HepG2 (cell line): ENCODE measurements at regions not wholly inside any gene's neighbourhood (a gene's known extent, or its start where the extent isn't known, plus 50 kb on each side); places are given as distances from the start of the nearest gene placed in this dataset.

Experiments
- KDM5B ChIP-seq: sonication (generic); formaldehyde crosslinking; IDR thresholded peaks from 2 replicates; pipeline ENCODE4 v1.4.0; 2020; ENCODE audit warnings: missing genetic modification reagents, mild to moderate bottlenecking, borderline replicate concordance
- MAZ ChIP-seq, 2 experiments: sonication (generic) in 1 of 2; formaldehyde crosslinking in 1 of 2; IDR thresholded peaks; 2 replicates each; pipeline versions ENCODE4 v1.5.0 to v1.6.1; 2012 to 2020; ENCODE audit warnings: low read depth in 2 of 2, mild to moderate bottlenecking in 2 of 2, borderline replicate concordance in 1 of 2, improper control_type of control experiment in 1 of 2, low read length in 1 of 2, missing genetic modification reagents in 1 of 2, moderate library complexity in 1 of 2
- NFYB ChIP-seq: sonication (generic); formaldehyde crosslinking; IDR thresholded peaks from 2 replicates; pipeline ENCODE4 v1.4.0; 2020; ENCODE audit warnings: missing genetic modification reagents
- RBAK ChIP-seq: sonication (generic); formaldehyde crosslinking; IDR thresholded peaks from 2 replicates; pipeline ENCODE4 v1.5.1; 2020; ENCODE audit warnings: mild to moderate bottlenecking, missing genetic modification reagents
- RFX5 ChIP-seq: IDR thresholded peaks from 2 replicates; pipeline ENCODE4 v1.6.1; 2011; ENCODE audit warnings: low read depth, low read length, improper control_type of control experiment
- ZMYM2 ChIP-seq: sonication (generic); formaldehyde crosslinking; IDR thresholded peaks from 2 replicates; pipeline ENCODE4 v1.8.0; 2022; ENCODE audit warnings: mild to moderate bottlenecking, missing genetic modification reagents
- ZNF180 ChIP-seq: sonication (generic); formaldehyde crosslinking; IDR thresholded peaks from 2 replicates; pipeline ENCODE4 v1.4.0; 2020; ENCODE audit warnings: low read depth, missing genetic modification reagents, borderline replicate concordance
- TF ChIP-seq, protein P1 (sequence below): sonication (generic); formaldehyde crosslinking; IDR thresholded peaks from 2 replicates; pipeline ENCODE4 v1.5.0; 2020; ENCODE audit warnings: mild to moderate bottlenecking, missing genetic modification reagents, moderate library complexity

DNA sequence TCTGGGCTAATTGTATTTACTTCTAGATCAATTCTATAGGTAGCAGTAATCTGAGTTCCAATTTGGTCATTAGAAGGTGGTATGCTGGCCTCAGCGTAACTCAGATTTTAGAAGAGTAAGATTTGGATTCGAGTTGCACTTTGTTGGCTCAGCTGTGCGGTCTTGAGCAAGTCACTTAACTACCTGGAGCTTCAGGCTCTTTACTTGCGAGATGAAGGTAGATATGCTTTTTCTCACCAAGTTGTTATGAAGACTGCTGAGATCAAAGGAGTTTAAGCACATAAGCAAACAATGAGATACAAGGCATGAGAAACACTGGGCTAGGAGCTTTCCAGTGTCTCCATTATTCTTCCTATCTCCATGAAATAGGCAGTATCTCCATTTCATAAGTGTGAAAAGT, 133.8 kb upstream of the RANBP3L start:
- TF ChIP-seq MAZ (IDR thresholded peaks at IDR 0.05; ENCODE audit: borderline replicate concordance, low read depth, low read length): no peak
- TF ChIP-seq MAZ (CRISPR knock-in tag; IDR thresholded peaks at IDR 0.05; ENCODE audit: low read depth): no peak
- TF ChIP-seq KDM5B: no peak
- no peak for TF ChIP-seq RFX5
- no peak for TF ChIP-seq ZNF180 (CRISPR knock-in tag)
- TF ChIP-seq, protein P1, sequence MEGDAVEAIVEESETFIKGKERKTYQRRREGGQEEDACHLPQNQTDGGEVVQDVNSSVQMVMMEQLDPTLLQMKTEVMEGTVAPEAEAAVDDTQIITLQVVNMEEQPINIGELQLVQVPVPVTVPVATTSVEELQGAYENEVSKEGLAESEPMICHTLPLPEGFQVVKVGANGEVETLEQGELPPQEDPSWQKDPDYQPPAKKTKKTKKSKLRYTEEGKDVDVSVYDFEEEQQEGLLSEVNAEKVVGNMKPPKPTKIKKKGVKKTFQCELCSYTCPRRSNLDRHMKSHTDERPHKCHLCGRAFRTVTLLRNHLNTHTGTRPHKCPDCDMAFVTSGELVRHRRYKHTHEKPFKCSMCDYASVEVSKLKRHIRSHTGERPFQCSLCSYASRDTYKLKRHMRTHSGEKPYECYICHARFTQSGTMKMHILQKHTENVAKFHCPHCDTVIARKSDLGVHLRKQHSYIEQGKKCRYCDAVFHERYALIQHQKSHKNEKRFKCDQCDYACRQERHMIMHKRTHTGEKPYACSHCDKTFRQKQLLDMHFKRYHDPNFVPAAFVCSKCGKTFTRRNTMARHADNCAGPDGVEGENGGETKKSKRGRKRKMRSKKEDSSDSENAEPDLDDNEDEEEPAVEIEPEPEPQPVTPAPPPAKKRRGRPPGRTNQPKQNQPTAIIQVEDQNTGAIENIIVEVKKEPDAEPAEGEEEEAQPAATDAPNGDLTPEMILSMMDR (CRISPR knock-in tag): no peak
- no peak for TF ChIP-seq NFYB (CRISPR knock-in tag)
- TF ChIP-seq RBAK (CRISPR knock-in tag): no peak
- TF ChIP-seq ZMYM2 (CRISPR knock-in tag): no peak
